HEK293T (cell line): ENCODE measurements at regions not wholly inside any gene's neighbourhood (a gene's known extent, or its start where the extent isn't known, plus 50 kb on each side); places are given as distances from the start of the nearest gene placed in this dataset.

ENCODE experiments used
- ARNT ChIP-seq: fragments of 450-650 bp; IDR thresholded peaks from 2 replicates; pipeline ENCODE4 v1.6.1; 2017; ENCODE audit warnings: mild to moderate bottlenecking
- CTBP1 ChIP-seq: fragments of 450-650 bp; IDR thresholded peaks from 2 replicates; pipeline ENCODE4 v1.6.1; 2016; ENCODE audit warnings: borderline replicate concordance
- FOXM1 ChIP-seq: fragments of 450-650 bp; IDR thresholded peaks from 2 replicates; pipeline ENCODE4 v1.6.1; 2017; ENCODE audit warnings: mild to moderate bottlenecking, borderline replicate concordance
- NFRKB ChIP-seq: fragments of 450-650 bp; IDR thresholded peaks from 2 replicates; pipeline ENCODE4 v1.6.1; 2016; ENCODE audit warnings: mild to moderate bottlenecking, moderate library complexity
- SUZ12 ChIP-seq: fragments of 450-650 bp; IDR thresholded peaks from 2 replicates; pipeline ENCODE4 v1.6.1; 2016; ENCODE audit warnings: mild to moderate bottlenecking
- TF ChIP-seq, protein P1 (sequence below): fragments of 450-650 bp; IDR thresholded peaks from 2 replicates; pipeline ENCODE4 v1.6.1; 2016

DNA sequence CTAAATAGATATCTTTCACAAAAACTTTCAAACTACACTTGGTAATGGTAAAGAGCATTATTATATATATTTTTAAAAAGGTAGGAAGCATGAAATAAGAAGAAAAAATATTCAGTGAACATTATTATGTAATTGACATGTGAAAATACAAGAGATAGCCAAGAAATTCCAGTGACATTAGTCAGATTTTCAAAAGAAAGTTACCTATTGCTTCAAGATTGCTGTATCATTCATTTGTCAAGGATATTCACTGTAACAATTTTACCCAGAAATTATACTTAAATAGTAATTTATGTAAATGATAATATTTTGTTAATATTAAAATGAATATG, 350.2 kb downstream of the KIF2B start:
- TF ChIP-seq NFRKB = no peak
- no peak for TF ChIP-seq ARNT
- no peak for TF ChIP-seq SUZ12
- TF ChIP-seq CTBP1 = no peak
- TF ChIP-seq FOXM1 = no peak
- TF ChIP-seq, protein P1, sequence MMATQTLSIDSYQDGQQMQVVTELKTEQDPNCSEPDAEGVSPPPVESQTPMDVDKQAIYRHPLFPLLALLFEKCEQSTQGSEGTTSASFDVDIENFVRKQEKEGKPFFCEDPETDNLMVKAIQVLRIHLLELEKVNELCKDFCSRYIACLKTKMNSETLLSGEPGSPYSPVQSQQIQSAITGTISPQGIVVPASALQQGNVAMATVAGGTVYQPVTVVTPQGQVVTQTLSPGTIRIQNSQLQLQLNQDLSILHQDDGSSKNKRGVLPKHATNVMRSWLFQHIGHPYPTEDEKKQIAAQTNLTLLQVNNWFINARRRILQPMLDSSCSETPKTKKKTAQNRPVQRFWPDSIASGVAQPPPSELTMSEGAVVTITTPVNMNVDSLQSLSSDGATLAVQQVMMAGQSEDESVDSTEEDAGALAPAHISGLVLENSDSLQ = no peak
